Spleen (tissue), 11 donors: ENCODE measurements at regions not wholly inside any gene's neighbourhood (a gene's known extent, or its start where the extent isn't known, plus 50 kb on each side); places are given as distances from the start of the nearest gene placed in this dataset.

Source experiments
- DNase-seq: peaks from one replicate; pipeline ENCODE4 v3.0.0-alpha.2; 2020
- H3K27ac ChIP-seq, 8 donors: fragments of 200-600 bp; sonication (generic) in 7 of 8; 1 replicate in 4 of 8; 2 replicates in 4 of 8; pipeline versions ENCODE4 v1.5.0 to v1.8.0; 2016 to 2021; ENCODE audit warnings: inconsistent platforms in 4 of 8, mild to moderate bottlenecking in 4 of 8, moderate library complexity in 1 of 8
- H3K27me3 ChIP-seq, 7 donors: fragments of 200-600 bp; sonication (generic) in 6 of 7; replicated peaks in 1 of 7; 1 replicate in 4 of 7; 2 replicates in 3 of 7; pipeline versions ENCODE4 v1.5.0 to v1.8.0; 2016 to 2021; ENCODE audit warnings: inconsistent platforms in 3 of 7, mild to moderate bottlenecking in 1 of 7
- H3K36me3 ChIP-seq, 6 donors: fragments of 200-600 bp; sonication (generic) in 5 of 6; 1 replicate in 4 of 6; 2 replicates in 2 of 6; pipeline versions ENCODE4 v1.5.0 to v1.8.0; 2016 to 2021; ENCODE audit warnings: inconsistent platforms in 2 of 6
- H3K4me1 ChIP-seq, 6 donors: fragments of 200-600 bp; sonication (generic) in 5 of 6; 1 replicate in 3 of 6; 2 replicates in 3 of 6; pipeline versions ENCODE4 v1.5.0 to v1.8.0; 2016 to 2021; ENCODE audit warnings: inconsistent platforms in 3 of 6
- H3K4me3 ChIP-seq, 8 donors: fragments of 200-600 bp; sonication (generic) in 7 of 8; 1 replicate in 4 of 8; 2 replicates in 4 of 8; pipeline versions ENCODE4 v1.5.0 to v1.8.0; 2016 to 2021; ENCODE audit warnings: inconsistent platforms in 4 of 8, mild to moderate bottlenecking in 4 of 8, moderate library complexity in 2 of 8
- H3K9me3 ChIP-seq, 8 donors: fragments of 200-600 bp; sonication (generic) in 7 of 8; 1 replicate in 4 of 8; 2 replicates in 4 of 8; pipeline versions ENCODE4 v1.5.0 to v1.8.0; 2016 to 2021; ENCODE audit warnings: inconsistent platforms in 4 of 8
- POLR2A ChIP-seq, 3 donors: fragments of 450-650 bp; IDR thresholded peaks; one replicate each; pipeline ENCODE4 v1.5.1; 2017; ENCODE audit warnings: antibody characterized with exemption in 3 of 3, mild to moderate bottlenecking in 1 of 3
- POLR2AphosphoS5 ChIP-seq, 3 donors: sonication (generic); formaldehyde crosslinking; IDR thresholded peaks; one replicate each; pipeline ENCODE4 v1.5.1; 2017; ENCODE audit warnings: antibody characterized with exemption in 3 of 3
- WGBS, 5 donors: extraction: QIAGEN DNeasy Blood & Tissue Kit in 3 of 5; methylation state at CpG; one replicate each; pipeline versions ENCODE4 v1.1.5 to v1.1.7; 2013 to 2018; 5-methylcytosine and 5-hydroxymethylcytosine counted together
- intact Hi-C: fragments of 100-400 bp; cut with DNase I; formaldehyde crosslinking; loops from one replicate; pipeline ENCODE4 v1.15.0; 2023; ENCODE audit warnings: low total_unique reads
- TF ChIP-seq, protein P1 (sequence below), 11 experiments: fragments of 200-600 bp in 7 of 11; fragments of 450-650 bp in 4 of 11; sonication (generic) in 4 of 11; IDR thresholded peaks in 8 of 11; conservative IDR thresholded peaks in 3 of 11; 1 replicate in 7 of 11; 2 replicates in 4 of 11; pipeline versions ENCODE4 v1.4.0 to v1.8.0; 2016 to 2021; ENCODE audit warnings: antibody characterized with exemption in 11 of 11, inconsistent platforms in 4 of 11, mild to moderate bottlenecking in 1 of 11
- donor health status: healthy with polysubstance abuse.
- donor health status: DM: no; HTN: no; CAD: no; lungs with moderate emphysema.
- donor health status: DM: no; HTN: no; CAD: no.
- donor health status: Bipolar disorder and iron deficiency.
- donor health status: healthy.
- donor health status: DM: no; HTN: no; CAD: no.
- donor health status: DM: yes; HTN: yes; CAD: no.

DNA sequence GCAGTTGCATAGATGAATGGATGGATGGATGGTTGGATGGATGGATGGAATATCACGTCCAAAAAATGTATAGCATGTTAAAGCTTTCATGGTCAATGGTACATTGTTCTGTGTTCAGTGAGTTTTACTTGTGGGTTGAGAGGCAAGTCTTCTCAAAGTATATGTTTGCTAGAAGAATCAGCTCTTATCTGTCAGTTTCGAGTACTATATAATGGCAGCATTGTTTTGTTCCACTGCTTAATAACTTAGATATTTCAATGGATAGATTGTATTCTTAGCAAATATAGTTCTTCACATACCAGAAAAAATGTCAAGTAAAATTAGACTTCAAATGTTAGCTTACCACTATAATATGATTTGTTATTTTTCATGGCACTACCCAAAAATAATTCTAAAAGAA lies 100.9 kb upstream of the CDIN1 start:
- H3K27ac ChIP-seq = no peak overlapping the region
- DNase-seq = no peak
- intact Hi-C loops = no loop called here
- H3K9me3 ChIP-seq = no peaks in the 10 kb centered on the region
- WGBS, 5 donors = 76 to 90% (median 87%) methylated on average over 2 of the region's 2 CpGs
- H3K36me3 ChIP-seq = no peaks in the 10 kb centered on the region
- no peaks in the 10 kb centered on the region for H3K4me1 ChIP-seq
- H3K27me3 ChIP-seq = no peaks in the 10 kb centered on the region
- H3K4me3 ChIP-seq = no peak overlapping the region
- TF ChIP-seq, protein P1, sequence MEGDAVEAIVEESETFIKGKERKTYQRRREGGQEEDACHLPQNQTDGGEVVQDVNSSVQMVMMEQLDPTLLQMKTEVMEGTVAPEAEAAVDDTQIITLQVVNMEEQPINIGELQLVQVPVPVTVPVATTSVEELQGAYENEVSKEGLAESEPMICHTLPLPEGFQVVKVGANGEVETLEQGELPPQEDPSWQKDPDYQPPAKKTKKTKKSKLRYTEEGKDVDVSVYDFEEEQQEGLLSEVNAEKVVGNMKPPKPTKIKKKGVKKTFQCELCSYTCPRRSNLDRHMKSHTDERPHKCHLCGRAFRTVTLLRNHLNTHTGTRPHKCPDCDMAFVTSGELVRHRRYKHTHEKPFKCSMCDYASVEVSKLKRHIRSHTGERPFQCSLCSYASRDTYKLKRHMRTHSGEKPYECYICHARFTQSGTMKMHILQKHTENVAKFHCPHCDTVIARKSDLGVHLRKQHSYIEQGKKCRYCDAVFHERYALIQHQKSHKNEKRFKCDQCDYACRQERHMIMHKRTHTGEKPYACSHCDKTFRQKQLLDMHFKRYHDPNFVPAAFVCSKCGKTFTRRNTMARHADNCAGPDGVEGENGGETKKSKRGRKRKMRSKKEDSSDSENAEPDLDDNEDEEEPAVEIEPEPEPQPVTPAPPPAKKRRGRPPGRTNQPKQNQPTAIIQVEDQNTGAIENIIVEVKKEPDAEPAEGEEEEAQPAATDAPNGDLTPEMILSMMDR (IDR thresholded peaks at IDR 0.05 in 8 of 11, conservative IDR thresholded peaks at IDR 0.05 in 3 of 11) = no peak
- no peak for TF ChIP-seq POLR2AphosphoS5 (IDR thresholded peaks at IDR 0.05)
- no peak for TF ChIP-seq POLR2A (IDR thresholded peaks at IDR 0.05)

DNA sequence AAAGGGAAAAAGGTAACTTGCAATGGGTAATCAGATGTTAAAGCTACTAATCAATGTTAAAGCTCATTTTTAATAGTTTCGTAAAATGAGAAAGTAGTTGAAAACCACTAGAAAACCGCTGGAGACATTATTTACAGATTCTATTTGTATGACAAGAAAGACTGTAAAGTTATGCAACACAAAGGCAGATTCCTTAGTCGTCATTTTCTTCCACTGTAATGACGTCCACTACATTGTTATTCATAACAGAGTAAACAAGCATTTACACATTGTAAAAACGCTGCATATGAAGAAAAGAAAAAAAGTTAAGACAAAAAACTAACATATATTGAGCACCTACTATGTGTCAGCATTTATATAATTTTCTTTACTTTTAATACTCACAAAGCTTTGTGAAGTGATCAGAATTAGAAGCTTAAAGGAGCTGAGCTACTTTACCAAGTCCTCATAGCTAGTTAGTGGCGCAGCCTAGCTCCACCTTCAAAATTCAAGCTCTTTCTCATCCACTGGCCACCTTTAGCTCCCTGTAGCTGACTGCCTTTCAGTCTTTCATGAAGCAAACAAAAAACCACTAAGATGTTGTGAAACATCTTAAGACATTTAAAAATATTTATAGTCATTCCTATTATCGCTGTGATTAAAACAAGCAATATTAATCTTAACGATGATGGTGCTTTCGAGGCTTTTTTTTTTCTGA lies 100.1 kb upstream of the CDIN1 start:
- H3K9me3 ChIP-seq = no peaks in the 10 kb centered on the region
- WGBS, 5 donors = 69 to 76% (median 73%) methylated on average over 9 of the region's 9 CpGs
- intact Hi-C loops = no loop called here

DNA sequence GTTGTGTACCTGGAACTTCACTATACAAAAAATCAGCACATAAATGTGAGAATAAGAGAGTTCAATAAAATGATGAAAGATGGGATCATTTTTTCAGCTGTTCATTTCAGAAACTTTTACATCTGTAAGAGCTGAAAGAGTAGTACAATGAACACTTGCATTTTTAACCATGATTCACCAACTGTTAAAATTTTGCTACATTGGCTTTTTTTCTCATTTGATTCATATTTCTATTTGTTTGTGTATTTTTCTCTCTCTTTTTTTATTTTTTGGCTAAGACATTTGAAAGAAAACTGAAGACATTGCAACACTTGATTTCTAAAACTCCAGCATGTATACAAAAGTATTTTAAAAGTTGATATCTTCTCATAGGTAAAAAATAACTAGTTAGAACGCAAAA lies 98.3 kb upstream of the CDIN1 start:
- H3K9me3 ChIP-seq = no peaks in the 10 kb centered on the region
- 80 to 88% (median 82%) methylated on average over 1 of the region's 1 CpG for WGBS, 5 donors
- no peak overlapping the region for H3K27ac ChIP-seq
- TF ChIP-seq, protein P1 (IDR thresholded peaks at IDR 0.05 in 8 of 11, conservative IDR thresholded peaks at IDR 0.05 in 3 of 11) = no peak
- TF ChIP-seq POLR2AphosphoS5 (IDR thresholded peaks at IDR 0.05) (no peak), POLR2A (IDR thresholded peaks at IDR 0.05) (no peak)
- no peak overlapping the region for H3K4me3 ChIP-seq
- DNase-seq = no peak
- H3K4me1 ChIP-seq = no peaks in the 10 kb centered on the region
- intact Hi-C loops = no loop called here
- no peaks in the 10 kb centered on the region for H3K36me3 ChIP-seq
- H3K27me3 ChIP-seq = no peaks in the 10 kb centered on the region

More for the DNA sequence above, 100.1 kb upstream of the CDIN1 start:
- H3K27me3 ChIP-seq = no peaks in the 10 kb centered on the region
- H3K27ac ChIP-seq = no peak overlapping the region
- no peaks in the 10 kb centered on the region for H3K4me1 ChIP-seq
- DNase-seq = no peak
- TF ChIP-seq, protein P1 (IDR thresholded peaks at IDR 0.05 in 8 of 11, conservative IDR thresholded peaks at IDR 0.05 in 3 of 11) = no peak
- no peak for TF ChIP-seq POLR2AphosphoS5 (IDR thresholded peaks at IDR 0.05)
- no peak for TF ChIP-seq POLR2A (IDR thresholded peaks at IDR 0.05)
- no peak overlapping the region for H3K4me3 ChIP-seq
- no peaks in the 10 kb centered on the region for H3K36me3 ChIP-seq

DNA sequence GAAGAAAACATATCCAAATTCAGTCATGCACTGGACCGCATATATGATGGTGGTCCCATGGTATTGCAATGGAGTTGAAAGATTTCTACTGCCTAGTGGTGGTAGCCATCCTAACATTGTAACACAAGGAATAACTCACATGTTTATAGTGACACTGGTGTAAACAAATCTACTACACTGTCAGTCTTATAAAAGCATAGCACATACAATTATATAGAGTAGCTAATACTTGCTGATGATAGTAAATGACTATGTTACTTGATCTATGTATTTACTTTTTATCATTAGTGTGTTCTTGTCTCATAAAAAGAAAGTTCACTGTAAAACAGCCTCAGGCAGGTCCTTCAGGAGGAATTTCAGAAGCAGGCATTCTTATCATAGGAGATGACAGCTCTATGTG lies 96.0 kb upstream of the CDIN1 start:
- WGBS, 5 donors = 95 to 100% (median 98%) methylated on average over 1 of the region's 1 CpG
- DNase-seq = no peak
- Histone ChIP-seq H3K27ac (no peak overlapping the region), H3K4me3 (no peak overlapping the region), H3K4me1 (no peaks in the 10 kb centered on the region), H3K9me3 (no peaks in the 10 kb centered on the region), H3K27me3 (no peaks in the 10 kb centered on the region), H3K36me3 (no peaks in the 10 kb centered on the region)
- intact Hi-C loops = no loop called here
- TF ChIP-seq, protein P1 (IDR thresholded peaks at IDR 0.05 in 8 of 11, conservative IDR thresholded peaks at IDR 0.05 in 3 of 11) = no peak
- no peak for TF ChIP-seq POLR2A (IDR thresholded peaks at IDR 0.05)
- no peak for TF ChIP-seq POLR2AphosphoS5 (IDR thresholded peaks at IDR 0.05)
